Endothelial cell (in vitro differentiated cells): ENCODE measurements at regions not wholly inside any gene's neighbourhood (a gene's known extent, or its start where the extent isn't known, plus 50 kb on each side); places are given as distances from the start of the nearest gene placed in this dataset.

Experiments
- DNase-seq: peaks from one replicate; pipeline ENCODE4 v3.0.0; 2021; ENCODE audit warnings: low spot score
- H3K27ac Mint-ChIP-seq: one replicate; pipeline ENCODE4 v1.8.0; 2021; ENCODE audit warnings: mixed read lengths, inconsistent platforms; ENCODE audit not compliant: unreplicated experiment
- H3K27me3 Mint-ChIP-seq: one replicate; pipeline ENCODE4 v1.8.0; 2021; ENCODE audit warnings: mild to moderate bottlenecking, moderate library complexity, mixed read lengths, inconsistent platforms; ENCODE audit not compliant: unreplicated experiment
- H3K36me3 Mint-ChIP-seq: one replicate; pipeline ENCODE4 v1.8.0; 2021; ENCODE audit warnings: mild to moderate bottlenecking, low read depth, mixed read lengths, inconsistent platforms; ENCODE audit not compliant: unreplicated experiment
- H3K4me1 Mint-ChIP-seq: one replicate; pipeline ENCODE4 v1.8.0; 2021; ENCODE audit warnings: mild to moderate bottlenecking, mixed read lengths, inconsistent platforms; ENCODE audit not compliant: unreplicated experiment
- H3K4me3 Mint-ChIP-seq: one replicate; pipeline ENCODE4 v1.8.0; 2021; ENCODE audit warnings: mild to moderate bottlenecking, mixed read lengths, inconsistent platforms; ENCODE audit not compliant: unreplicated experiment
- H3K9me3 Mint-ChIP-seq: one replicate; pipeline ENCODE4 v1.8.0; 2021; ENCODE audit warnings: mixed read lengths, inconsistent platforms; ENCODE audit not compliant: unreplicated experiment
- CTCF ChIP-seq: fragments of 200-600 bp; sonication (generic); IDR thresholded peaks from one replicate; pipeline ENCODE4 v1.5.0; 2021; ENCODE audit warnings: antibody characterized with exemption; ENCODE audit not compliant: unreplicated experiment

- no peaks in the 10 kb centered on the region for H3K4me1 Mint-ChIP-seq
Measured at GRCh38 chr7:42774436-42774835, 137.4 kb downstream of the C7orf25 start.

DNA sequence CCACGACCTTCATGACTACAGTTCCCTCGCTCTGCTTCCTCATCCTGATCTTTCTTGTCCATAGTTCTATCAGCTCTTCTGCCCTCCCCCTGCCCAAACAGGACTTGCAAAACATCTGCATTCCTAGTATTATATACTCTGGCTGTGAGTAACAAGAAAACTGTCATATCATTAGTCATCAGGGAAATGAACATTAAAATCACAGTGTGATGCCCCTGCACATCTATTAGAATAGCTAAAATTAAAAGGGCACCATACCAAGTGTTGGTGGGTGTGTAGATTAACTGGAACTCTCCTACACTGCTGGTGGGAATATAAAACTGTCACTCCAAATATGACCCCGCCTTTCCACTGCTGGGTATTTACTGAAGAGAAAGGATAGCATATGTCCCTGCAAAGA lies 141.8 kb downstream of the C7orf25 start:
- H3K9me3 Mint-ChIP-seq = no peaks in the 10 kb centered on the region
- no peak for DNase-seq
- H3K4me3 Mint-ChIP-seq = no peak overlapping the region
- H3K4me1 Mint-ChIP-seq = no peaks in the 10 kb centered on the region
- TF ChIP-seq CTCF = no peak
- H3K36me3 Mint-ChIP-seq = no peaks in the 10 kb centered on the region
- no peak overlapping the region for H3K27ac Mint-ChIP-seq
- H3K27me3 Mint-ChIP-seq = no peaks in the 10 kb centered on the region

More at GRCh38 chr7:42774436-42774835, 137.4 kb downstream of the C7orf25 start:
- DNase-seq = no peak
- Mint-ChIP-seq H3K27ac (no peak overlapping the region), H3K9me3 (peaks cover 8% of the 10 kb centered on the region), H3K4me3 (no peak overlapping the region), H3K36me3 (no peaks in the 10 kb centered on the region), H3K27me3 (no peaks in the 10 kb centered on the region)
- TF ChIP-seq CTCF = no peak

DNA sequence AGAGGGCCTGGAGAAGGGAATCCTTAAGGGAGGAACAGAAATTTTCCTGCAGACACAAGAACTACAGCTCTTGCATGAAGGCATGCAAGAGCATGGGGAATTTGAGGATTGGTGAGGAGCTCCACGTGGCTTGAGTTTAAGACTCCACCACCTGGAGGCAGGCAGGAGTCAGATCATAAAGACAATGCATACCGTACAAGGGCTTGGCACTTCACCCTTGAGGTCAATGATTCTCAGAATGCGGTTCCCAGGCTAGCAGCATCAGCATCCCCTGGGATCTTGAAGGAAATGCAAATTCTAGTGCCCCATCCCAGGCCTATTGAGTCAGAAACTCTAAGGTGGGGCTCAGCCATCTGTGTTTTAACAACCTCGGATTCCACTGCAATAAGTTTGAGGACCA lies 143.8 kb downstream of the C7orf25 start:
- Mint-ChIP-seq H3K9me3 (no peaks in the 10 kb centered on the region), H3K4me3 (no peak overlapping the region), H3K4me1 (peaks cover under 1% of the 10 kb centered on the region), H3K36me3 (no peaks in the 10 kb centered on the region), H3K27me3 (peaks cover 3% of the 10 kb centered on the region), H3K27ac (no peak overlapping the region)
- no peak for DNase-seq
- TF ChIP-seq CTCF = no peak

- peaks cover 3% of the 10 kb centered on the region for H3K27me3 Mint-ChIP-seq
- no peaks in the 10 kb centered on the region for H3K9me3 Mint-ChIP-seq
- H3K4me3 Mint-ChIP-seq = no peak overlapping the region
- TF ChIP-seq CTCF = no peak
- H3K27ac Mint-ChIP-seq = no peak overlapping the region
- no peaks in the 10 kb centered on the region for H3K36me3 Mint-ChIP-seq
- peaks cover 6% of the 10 kb centered on the region for H3K4me1 Mint-ChIP-seq
- no peak for DNase-seq
Measured at GRCh38 chr7:42766782-42767423, 145.0 kb downstream of the C7orf25 start.

DNA sequence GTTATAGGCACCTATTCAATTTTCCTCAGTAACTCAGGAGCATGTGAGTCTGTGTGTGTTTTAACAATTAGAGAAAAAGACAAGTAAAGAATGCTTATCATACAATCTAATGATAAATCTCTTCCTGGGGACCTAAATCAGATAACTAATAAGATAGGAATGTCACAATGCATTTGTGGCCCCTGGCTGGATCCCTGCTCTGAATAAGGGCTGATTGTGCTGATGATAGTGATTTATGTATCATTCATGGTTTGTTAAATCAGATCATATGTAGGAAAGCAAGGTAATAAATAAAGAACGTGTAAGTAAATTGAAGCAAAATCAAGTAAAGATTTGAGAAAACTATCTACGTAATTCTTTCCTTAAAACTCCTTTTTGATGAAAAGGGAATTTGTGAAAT lies 145.9 kb downstream of the C7orf25 start:
- no peaks in the 10 kb centered on the region for H3K36me3 Mint-ChIP-seq
- H3K4me3 Mint-ChIP-seq = no peak overlapping the region
- H3K9me3 Mint-ChIP-seq = no peaks in the 10 kb centered on the region
- no peak for DNase-seq
- TF ChIP-seq CTCF = no peak
- peaks cover 3% of the 10 kb centered on the region for H3K27me3 Mint-ChIP-seq
- H3K4me1 Mint-ChIP-seq = peaks cover 6% of the 10 kb centered on the region
- no peak overlapping the region for H3K27ac Mint-ChIP-seq
